GM12892 (cell line): ENCODE measurements at regions not wholly inside any gene's neighbourhood (a gene's known extent, or its start where the extent isn't known, plus 50 kb on each side); places are given as distances from the start of the nearest gene placed in this dataset.

Source experiments
- POLR2A ChIP-seq: IDR thresholded peaks from 2 replicates; pipeline ENCODE4 v1.6.1; 2011; ENCODE audit warnings: low read depth, low read length, control low read depth
- POLR2AphosphoS5 ChIP-seq: IDR thresholded peaks from 2 replicates; pipeline ENCODE4 v1.6.1; 2011; ENCODE audit warnings: low read depth, low read length, control low read depth

DNA sequence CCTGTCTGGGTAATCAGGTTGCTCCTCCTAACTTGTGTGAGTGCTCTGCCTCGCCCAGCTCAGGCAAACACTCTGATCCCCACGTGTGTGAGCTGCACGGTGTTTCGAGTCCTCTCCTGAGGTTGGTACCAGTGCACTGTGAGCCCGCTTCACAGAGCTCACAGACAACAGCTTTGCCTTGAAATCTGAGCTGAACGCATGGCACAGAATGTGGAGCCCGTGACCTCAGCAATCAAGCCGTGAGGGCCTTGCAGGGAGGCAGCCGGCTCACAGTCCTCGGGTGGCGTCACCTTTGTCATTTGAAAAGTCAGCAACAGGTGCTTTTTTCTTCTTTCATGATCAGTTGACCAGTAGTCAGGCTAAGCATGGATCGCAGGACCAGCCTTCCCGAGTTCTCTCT lies 60.2 kb upstream of the ADGRA1 start:
- TF ChIP-seq POLR2A (no peak), POLR2AphosphoS5 (no peak)
